ENCODE measurements at regions not wholly inside any gene's neighbourhood (a gene's known extent, or its start where the extent isn't known, plus 50 kb on each side); places are given as distances from the start of the nearest gene placed in this dataset.

- BruUV-seq (replicated peaks) = no TSS peak
- H3K4me1 ChIP-seq (replicated peaks in 1 of 2; ENCODE audit: control insufficient read depth in 2 of 2, insufficient read depth in 2 of 2, low read length in 2 of 2) = no peaks in the 10 kb centered on the region
- no peaks in the 10 kb centered on the region for H3K9me1 ChIP-seq (ENCODE audit: control insufficient read depth, insufficient read depth, low read length)
- no peak overlapping the region for H3K4me2 ChIP-seq (ENCODE audit: insufficient read depth, low read length)
- H3K4me3 ChIP-seq = no peak overlapping the region
- H4K20me1 ChIP-seq (replicated peaks; ENCODE audit: control insufficient read depth, insufficient read depth, low read length) = no peaks in the 10 kb centered on the region
- no peak overlapping the region for H3K9ac ChIP-seq (ENCODE audit: insufficient read depth in 1 of 2, low read depth in 2 of 2, low read length in 2 of 2)
- ATAC-seq (no peak), DNase-seq (ENCODE audit: extremely low read depth in 1 of 4, low spot score in 3 of 4) (no peak), FAIRE-seq (no peak)
- in situ Hi-C loops (cut with MboI) (no loop called here), intact Hi-C loops (cut with micrococcal nuclease) (no loop called here)
- H2AFZ ChIP-seq (ENCODE audit: low read depth, low read length) = no peak overlapping the region
- WGBS (ENCODE audit: insufficient coverage, low coverage, missing lambda C conversion rate) = 0% methylated on average over 1 of the region's 1 CpG
- no peak overlapping the region for H3K27ac ChIP-seq (ENCODE audit: extremely low read depth, low read depth, low read length)
- ChIA-PET CTCF (ENCODE audit: low intra/inter-chr PET ratio) (no interaction called here), POLR2A (no interaction called here)
- H3K79me2 ChIP-seq (ENCODE audit: control insufficient read depth, insufficient read depth, low read length) = no peaks in the 10 kb centered on the region
- H3K36me3 ChIP-seq (ENCODE audit: control insufficient read depth, insufficient read depth, low read length) = no peaks in the 10 kb centered on the region
- no peaks in the 10 kb centered on the region for H3K27me3 ChIP-seq (ENCODE audit: control insufficient read depth in 2 of 2, insufficient read depth in 2 of 2, low read length in 2 of 2)
- no peaks in the 10 kb centered on the region for H3K9me3 ChIP-seq (replicated peaks; ENCODE audit: control insufficient read depth, insufficient read depth, low read depth, low read length)
- TF ChIP-seq ELK1 (CRISPR knock-in tag; IDR thresholded peaks at IDR 0.05) (no peak), ETV1 (tag; conservative IDR thresholded peaks at IDR 0.05; ENCODE audit: low read depth) (no peak), ZBTB11 (CRISPR knock-in tag; IDR thresholded peaks at IDR 0.05) (no peak), ZNF217 (CRISPR knock-in tag; IDR thresholded peaks at IDR 0.05) (no peak), ILK (tag; IDR thresholded peaks at IDR 0.05; ENCODE audit: borderline replicate concordance, low read depth) (no peak), ZNF3 (CRISPR knock-in tag; IDR thresholded peaks at IDR 0.05) (no peak), FOXP1 (CRISPR knock-in tag; IDR thresholded peaks at IDR 0.05) (no peak), TEAD4 (IDR thresholded peaks at IDR 0.05; ENCODE audit: low read length) (no peak), TEAD4 (CRISPR knock-in tag; IDR thresholded peaks at IDR 0.05; ENCODE audit: borderline replicate concordance) (no peak), ZNF584 (CRISPR knock-in tag; IDR thresholded peaks at IDR 0.05; ENCODE audit: low read depth) (no peak), MEIS2 (IDR thresholded peaks at IDR 0.05; ENCODE audit: partially characterized antibody) (no peak), ZNF695 (CRISPR knock-in tag; IDR thresholded peaks at IDR 0.05) (no peak), PRDM10 (IDR thresholded peaks at IDR 0.05; ENCODE audit: partially characterized antibody) (no peak), U2AF2 (optimal IDR thresholded peaks at IDR 0.05; ENCODE audit: low read depth, low read length) (no peak), NCOA4 (IDR thresholded peaks at IDR 0.05; ENCODE audit: partially characterized antibody) (no peak)
These were observed 577.1 kb downstream of the PIK3C3 start for GRCh38 chr18:42532119-42532518.
